ENCODE measurements at regions not wholly inside any gene's neighbourhood (a gene's known extent, or its start where the extent isn't known, plus 50 kb on each side); places are given as distances from the start of the nearest gene placed in this dataset.

DNA sequence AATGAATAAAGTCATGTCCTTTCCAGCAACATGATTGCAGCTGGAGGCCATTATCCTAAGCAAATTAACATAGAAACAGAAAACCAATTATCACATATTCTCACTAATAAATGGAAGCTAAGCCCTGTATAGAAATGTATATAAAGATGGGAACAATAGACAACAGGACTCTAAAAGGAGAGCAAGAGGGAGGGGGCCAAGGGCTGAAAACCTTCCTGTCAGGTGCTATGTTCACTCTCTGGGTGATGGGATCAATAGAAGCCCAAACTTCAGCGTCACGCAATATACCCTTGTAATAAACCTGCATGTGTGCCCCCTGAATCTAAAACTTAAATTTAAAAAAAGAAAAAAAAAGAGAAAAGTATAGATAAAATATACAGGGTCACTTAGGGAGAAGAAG is 163.7 kb upstream of the ACO1 start:
- BruUV-seq (replicated peaks): no TSS peak
- ChIA-PET POLR2A (no interaction called here), CTCF (no interaction called here)
- intact Hi-C loops (cut with micrococcal nuclease; ENCODE audit: unreplicated experiment): no loop called here
- Histone ChIP-seq H3K9me3 (ENCODE audit: control insufficient read depth, insufficient read depth, low read depth, low read length) (no peaks in the 10 kb centered on the region), H3K36me3 (ENCODE audit: control insufficient read depth, insufficient read depth, low read length) (no peaks in the 10 kb centered on the region), H3K27me3 (ENCODE audit: control insufficient read depth, insufficient read depth, low read length) (no peaks in the 10 kb centered on the region), H3K4me3 (ENCODE audit: low read depth in 2 of 2, low read length in 2 of 2) (no peak overlapping the region), H3K4me1 (ENCODE audit: control insufficient read depth, insufficient read depth, low read length) (no peaks in the 10 kb centered on the region), H3K27ac (ENCODE audit: low read length) (no peak overlapping the region)
- no peak for ATAC-seq
- no peak for DNase-seq (ENCODE audit: low read depth, low spot score)
- in situ Hi-C loops (cut with HindIII; ENCODE audit: low pct_unique_long_range_greater_than_20kb, low sequenced_read_pairs): no loop called here
- TF ChIP-seq SIN3A (IDR thresholded peaks at IDR 0.05; ENCODE audit: borderline replicate concordance, insufficient read depth, low read depth, low read length): no peak
- TF ChIP-seq, protein P1, sequence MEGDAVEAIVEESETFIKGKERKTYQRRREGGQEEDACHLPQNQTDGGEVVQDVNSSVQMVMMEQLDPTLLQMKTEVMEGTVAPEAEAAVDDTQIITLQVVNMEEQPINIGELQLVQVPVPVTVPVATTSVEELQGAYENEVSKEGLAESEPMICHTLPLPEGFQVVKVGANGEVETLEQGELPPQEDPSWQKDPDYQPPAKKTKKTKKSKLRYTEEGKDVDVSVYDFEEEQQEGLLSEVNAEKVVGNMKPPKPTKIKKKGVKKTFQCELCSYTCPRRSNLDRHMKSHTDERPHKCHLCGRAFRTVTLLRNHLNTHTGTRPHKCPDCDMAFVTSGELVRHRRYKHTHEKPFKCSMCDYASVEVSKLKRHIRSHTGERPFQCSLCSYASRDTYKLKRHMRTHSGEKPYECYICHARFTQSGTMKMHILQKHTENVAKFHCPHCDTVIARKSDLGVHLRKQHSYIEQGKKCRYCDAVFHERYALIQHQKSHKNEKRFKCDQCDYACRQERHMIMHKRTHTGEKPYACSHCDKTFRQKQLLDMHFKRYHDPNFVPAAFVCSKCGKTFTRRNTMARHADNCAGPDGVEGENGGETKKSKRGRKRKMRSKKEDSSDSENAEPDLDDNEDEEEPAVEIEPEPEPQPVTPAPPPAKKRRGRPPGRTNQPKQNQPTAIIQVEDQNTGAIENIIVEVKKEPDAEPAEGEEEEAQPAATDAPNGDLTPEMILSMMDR (IDR thresholded peaks at IDR 0.05): no peak
- TF ChIP-seq, protein P2, sequence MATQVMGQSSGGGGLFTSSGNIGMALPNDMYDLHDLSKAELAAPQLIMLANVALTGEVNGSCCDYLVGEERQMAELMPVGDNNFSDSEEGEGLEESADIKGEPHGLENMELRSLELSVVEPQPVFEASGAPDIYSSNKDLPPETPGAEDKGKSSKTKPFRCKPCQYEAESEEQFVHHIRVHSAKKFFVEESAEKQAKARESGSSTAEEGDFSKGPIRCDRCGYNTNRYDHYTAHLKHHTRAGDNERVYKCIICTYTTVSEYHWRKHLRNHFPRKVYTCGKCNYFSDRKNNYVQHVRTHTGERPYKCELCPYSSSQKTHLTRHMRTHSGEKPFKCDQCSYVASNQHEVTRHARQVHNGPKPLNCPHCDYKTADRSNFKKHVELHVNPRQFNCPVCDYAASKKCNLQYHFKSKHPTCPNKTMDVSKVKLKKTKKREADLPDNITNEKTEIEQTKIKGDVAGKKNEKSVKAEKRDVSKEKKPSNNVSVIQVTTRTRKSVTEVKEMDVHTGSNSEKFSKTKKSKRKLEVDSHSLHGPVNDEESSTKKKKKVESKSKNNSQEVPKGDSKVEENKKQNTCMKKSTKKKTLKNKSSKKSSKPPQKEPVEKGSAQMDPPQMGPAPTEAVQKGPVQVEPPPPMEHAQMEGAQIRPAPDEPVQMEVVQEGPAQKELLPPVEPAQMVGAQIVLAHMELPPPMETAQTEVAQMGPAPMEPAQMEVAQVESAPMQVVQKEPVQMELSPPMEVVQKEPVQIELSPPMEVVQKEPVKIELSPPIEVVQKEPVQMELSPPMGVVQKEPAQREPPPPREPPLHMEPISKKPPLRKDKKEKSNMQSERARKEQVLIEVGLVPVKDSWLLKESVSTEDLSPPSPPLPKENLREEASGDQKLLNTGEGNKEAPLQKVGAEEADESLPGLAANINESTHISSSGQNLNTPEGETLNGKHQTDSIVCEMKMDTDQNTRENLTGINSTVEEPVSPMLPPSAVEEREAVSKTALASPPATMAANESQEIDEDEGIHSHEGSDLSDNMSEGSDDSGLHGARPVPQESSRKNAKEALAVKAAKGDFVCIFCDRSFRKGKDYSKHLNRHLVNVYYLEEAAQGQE (IDR thresholded peaks at IDR 0.05; ENCODE audit: insufficient read depth in 1 of 2, low read depth in 2 of 2, low read length in 1 of 2): no peak
- TF ChIP-seq TCF7L2 (IDR thresholded peaks at IDR 0.05; ENCODE audit: low read depth, low read length): no peak
- no peak for TF ChIP-seq POLR2AphosphoS5 (IDR thresholded peaks at IDR 0.05; ENCODE audit: low read depth, low read length)

DNA sequence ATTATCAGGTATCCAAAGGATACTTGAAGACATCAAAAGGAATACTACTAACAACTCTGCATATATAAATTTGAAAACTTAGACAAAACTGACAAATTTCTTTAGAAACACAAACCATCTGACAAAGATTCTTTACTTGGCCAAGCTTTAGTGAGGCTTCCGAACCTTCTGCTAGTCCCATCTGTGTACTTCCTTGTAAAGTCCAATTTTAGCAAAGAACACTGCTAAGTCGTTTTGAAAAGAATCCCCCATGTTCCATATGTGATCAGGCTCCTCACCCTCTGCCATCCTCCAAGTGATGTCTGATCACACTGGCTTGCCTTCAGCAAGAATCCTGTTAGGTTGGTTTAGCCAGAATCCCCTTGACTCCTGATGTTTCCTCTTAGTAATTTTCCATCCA is 150.0 kb upstream of the ACO1 start:
- POLR2A ChIA-PET: no interaction called here
- BruUV-seq (replicated peaks): no TSS peak
- H3K36me3 ChIP-seq (ENCODE audit: control insufficient read depth, insufficient read depth, low read length): no peaks in the 10 kb centered on the region
- no peak overlapping the region for H3K4me3 ChIP-seq (ENCODE audit: low read depth in 2 of 2, low read length in 2 of 2)
- no peaks in the 10 kb centered on the region for H3K27me3 ChIP-seq (ENCODE audit: control insufficient read depth, insufficient read depth, low read length)
- ATAC-seq: no peak
- in situ Hi-C loops (cut with HindIII; ENCODE audit: low pct_unique_long_range_greater_than_20kb, low sequenced_read_pairs) (no loop called here), intact Hi-C loops (cut with micrococcal nuclease; ENCODE audit: unreplicated experiment) (no loop called here)
- CTCF ChIA-PET: no interaction called here
- no peak for DNase-seq (ENCODE audit: low read depth, low spot score)
- H3K4me1 ChIP-seq (ENCODE audit: control insufficient read depth, insufficient read depth, low read length): no peaks in the 10 kb centered on the region
- H3K9me3 ChIP-seq (ENCODE audit: control insufficient read depth, insufficient read depth, low read depth, low read length): no peaks in the 10 kb centered on the region
- no peak overlapping the region for H3K27ac ChIP-seq (ENCODE audit: low read length)
- TF ChIP-seq, protein P1 (IDR thresholded peaks at IDR 0.05): no peak
- no peak for TF ChIP-seq SIN3A (IDR thresholded peaks at IDR 0.05; ENCODE audit: borderline replicate concordance, insufficient read depth, low read depth, low read length)
- TF ChIP-seq POLR2AphosphoS5 (IDR thresholded peaks at IDR 0.05; ENCODE audit: low read depth, low read length): no peak
- no peak for TF ChIP-seq TCF7L2 (IDR thresholded peaks at IDR 0.05; ENCODE audit: low read depth, low read length)
- TF ChIP-seq, protein P2 (IDR thresholded peaks at IDR 0.05; ENCODE audit: insufficient read depth in 1 of 2, low read depth in 2 of 2, low read length in 1 of 2): no peak
